HCT116 (cell line): ENCODE measurements at regions not wholly inside any gene's neighbourhood (a gene's known extent, or its start where the extent isn't known, plus 50 kb on each side); places are given as distances from the start of the nearest gene placed in this dataset.

ENCODE experiments used
- ATAC-seq: fragments of 200-7000 bp; cut with Tn5 transposase; 2 replicates; pipeline ENCODE4 v1.9.1; 2020; ENCODE audit warnings: mild to moderate bottlenecking, moderate library complexity
- BruUV-seq: library from RNA; stranded (reverse); fragments of 400-500 nt; replicated peaks from 2 replicates; lab custom pipeline; 2021; lab: Mats Ljungman, UMichigan
- CTCF ChIA-PET: fragments of 300-600 bp; sonication (Branson Sonifier 250); formaldehyde crosslinking; loops from one replicate; lab custom pipeline; 2021; ENCODE audit warnings: antibody characterized with exemption; lab: Charles Lee
- POLR2A ChIA-PET: fragments of 300-600, 350-600 bp; sonication (Branson Sonifier 250); formaldehyde crosslinking; loops from one replicate; lab custom pipeline; 2021; ENCODE audit warnings: antibody characterized with exemption; lab: Charles Lee
- RAD21 ChIA-PET, 2 experiments: fragments of 300-600 bp; sonication (Branson Sonifier 250); formaldehyde crosslinking; loops; one replicate each; lab custom pipeline; 2023; ENCODE audit warnings: low total read pairs in 2 of 2; ENCODE audit not compliant: uncharacterized antibody in 2 of 2, unreplicated experiment in 2 of 2, low non-redundant PET in 1 of 2; lab: Charles Lee
- DNase-seq: peaks from one replicate; pipeline ENCODE4 v3.0.0-alpha.2; 2010; ENCODE audit warnings: low read depth, low spot score
- H2AFZ ChIP-seq: fragments of 200-600 bp; shearing (Covaris generic), sonication (generic); 2 replicates; pipeline ENCODE4 v1.6.1; 2017; ENCODE audit warnings: low read depth, mixed run types, mixed read lengths, antibody characterized with exemption, low read length; ENCODE audit not compliant: poor library complexity, severe bottlenecking
- H3K27ac ChIP-seq: 2 replicates; pipeline ENCODE4 v1.5.1; 2012; ENCODE audit warnings: low read depth, low read length
- H3K27me3 ChIP-seq: fragments of 200-600 bp; sonication (generic); 2 replicates; pipeline ENCODE4 v1.6.1; 2016; ENCODE audit warnings: mixed run types, low read length, mixed read lengths; ENCODE audit not compliant: insufficient read depth
- H3K36me3 ChIP-seq, 2 experiments: fragments of 200-500 bp in 1 of 2; fragments of 200-600 bp in 1 of 2; sonication (Bioruptor generic) in 1 of 2; sonication (generic) in 1 of 2; 2 replicates each; pipeline versions ENCODE4 v1.5.1 to v1.6.1; 2014 to 2016; ENCODE audit warnings: low read length in 2 of 2, inconsistent platforms in 1 of 2, mixed read lengths in 1 of 2, mixed run types in 1 of 2; ENCODE audit not compliant: insufficient read depth in 2 of 2, control insufficient read depth in 1 of 2
- H3K4me1 ChIP-seq, 2 experiments: fragments of 200-600 bp in 1 of 2; sonication (generic) in 1 of 2; 2 replicates each; pipeline versions ENCODE4 v1.5.1 to v1.6.1; 2012 to 2017; ENCODE audit warnings: low read length in 2 of 2, inconsistent platforms in 1 of 2, mild to moderate bottlenecking in 1 of 2, mixed read lengths in 1 of 2, mixed run types in 1 of 2, moderate library complexity in 1 of 2; ENCODE audit not compliant: insufficient read depth in 2 of 2, control insufficient read depth in 1 of 2
- H3K4me2 ChIP-seq: fragments of 200-600 bp; sonication (generic); 2 replicates; pipeline ENCODE4 v1.6.1; 2017; ENCODE audit warnings: mixed run types, low read length, mixed read lengths
- H3K4me3 ChIP-seq, 2 experiments: fragments of 200-600 bp in 1 of 2; sonication (generic) in 1 of 2; replicated peaks in 1 of 2; 2 replicates each; pipeline ENCODE4 v1.5.1; 2011 to 2016; ENCODE audit warnings: low read length in 2 of 2, control low read depth in 1 of 2, low read depth in 1 of 2, mild to moderate bottlenecking in 1 of 2, mixed read lengths in 1 of 2, mixed run types in 1 of 2
- H3K79me2 ChIP-seq: fragments of 200-600 bp; sonication (generic); 2 replicates; pipeline ENCODE4 v1.6.1; 2017; ENCODE audit warnings: mild to moderate bottlenecking, mixed run types, low read length, moderate library complexity, mixed read lengths; ENCODE audit not compliant: insufficient read depth
- H3K9ac ChIP-seq: fragments of 200-600 bp; sonication (generic); 2 replicates; pipeline ENCODE4 v1.6.1; 2016; ENCODE audit warnings: low read length, mixed read lengths
- H3K9me2 ChIP-seq: fragments of 200-600 bp; sonication (generic), shearing (Covaris generic); 2 replicates; pipeline ENCODE4 v1.6.1; 2017; ENCODE audit warnings: mixed run types, mild to moderate bottlenecking, moderate library complexity; ENCODE audit not compliant: insufficient read depth
- H3K9me3 ChIP-seq, 2 experiments: fragments of 200-500 bp in 1 of 2; fragments of 200-600 bp in 1 of 2; sonication (Bioruptor generic) in 1 of 2; sonication (generic) in 1 of 2; 2 replicates each; pipeline ENCODE4 v1.6.1; 2014 to 2017; ENCODE audit warnings: low read length in 2 of 2, mixed read lengths in 2 of 2, inconsistent platforms in 1 of 2, low read depth in 1 of 2, mild to moderate bottlenecking in 1 of 2, mixed run types in 1 of 2, moderate library complexity in 1 of 2; ENCODE audit not compliant: control insufficient read depth in 1 of 2, insufficient read depth in 1 of 2
- H4K20me1 ChIP-seq: fragments of 200-600 bp; sonication (generic), shearing (Covaris generic); 2 replicates; pipeline ENCODE4 v1.6.1; 2017; ENCODE audit warnings: mixed run types, mild to moderate bottlenecking, moderate library complexity; ENCODE audit not compliant: insufficient read depth
- CBX3 ChIP-seq: IDR thresholded peaks from 2 replicates; pipeline ENCODE4 v1.6.1; 2012; ENCODE audit warnings: low read depth
- ELF1 ChIP-seq: IDR thresholded peaks from 2 replicates; pipeline ENCODE4 v1.6.1; 2012; ENCODE audit warnings: low read depth, borderline replicate concordance
- FOSL1 ChIP-seq: IDR thresholded peaks from 2 replicates; pipeline ENCODE4 v1.6.1; 2012; ENCODE audit warnings: low read depth
- RAD21 ChIP-seq: IDR thresholded peaks from 2 replicates; pipeline ENCODE4 v1.6.1; 2012; ENCODE audit warnings: low read depth, mild to moderate bottlenecking
- SRF ChIP-seq: IDR thresholded peaks from 2 replicates; pipeline ENCODE4 v1.6.1; 2012; ENCODE audit warnings: low read depth
- YY1 ChIP-seq: IDR thresholded peaks from 2 replicates; pipeline ENCODE4 v1.6.1; 2011; ENCODE audit warnings: low read length, low read depth, moderate library complexity, mild to moderate bottlenecking; ENCODE audit not compliant: insufficient replicate concordance; ENCODE audit errors: extremely low read depth
- intact Hi-C: fragments of 100-400 bp; cut with micrococcal nuclease; formaldehyde crosslinking; loops from 2 replicates; pipeline ENCODE4 v1.10.0; 2022
- TF ChIP-seq, protein P1 (sequence below): IDR thresholded peaks from 2 replicates; pipeline ENCODE4 v1.6.1; 2012

DNA sequence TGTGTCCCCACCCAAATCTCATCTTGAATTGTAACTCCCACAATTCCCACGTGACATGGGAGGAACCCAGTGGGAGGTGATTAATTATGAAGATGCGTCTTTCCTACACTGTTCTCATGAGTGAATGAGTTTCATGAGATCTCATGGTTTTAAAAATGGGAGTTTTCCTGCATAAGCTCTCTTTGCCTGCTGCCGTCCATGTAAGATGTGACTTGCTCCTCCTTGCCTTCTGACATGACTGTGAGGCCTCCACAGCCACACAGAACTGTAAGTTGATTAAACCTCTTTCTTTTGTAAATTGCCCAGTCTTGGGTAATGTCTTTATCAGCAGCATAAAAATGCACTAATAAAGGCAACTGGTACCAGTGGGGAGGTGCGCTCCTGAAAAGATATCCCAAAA is 67.7 kb upstream of the DRGX start:
- intact Hi-C loops = no loop called here
- ChIA-PET CTCF (no interaction called here), RAD21 (no interaction called here), POLR2A (no interaction called here)
- no peaks in the 10 kb centered on the region for H3K9me2 ChIP-seq
- no peaks in the 10 kb centered on the region for H3K4me1 ChIP-seq
- no peaks in the 10 kb centered on the region for H3K36me3 ChIP-seq
- no peaks in the 10 kb centered on the region for H3K79me2 ChIP-seq
- no peak overlapping the region for H3K4me3 ChIP-seq
- H4K20me1 ChIP-seq = no peaks in the 10 kb centered on the region
- BruUV-seq = no TSS peak
- DNase-seq (no peak), ATAC-seq (no peak)
- TF ChIP-seq SRF (no peak), RAD21 (no peak), FOSL1 (no peak), CBX3 (no peak)
- TF ChIP-seq, protein P1, sequence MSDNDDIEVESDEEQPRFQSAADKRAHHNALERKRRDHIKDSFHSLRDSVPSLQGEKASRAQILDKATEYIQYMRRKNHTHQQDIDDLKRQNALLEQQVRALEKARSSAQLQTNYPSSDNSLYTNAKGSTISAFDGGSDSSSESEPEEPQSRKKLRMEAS = no peak
- no peak overlapping the region for H3K9ac ChIP-seq
- H3K4me2 ChIP-seq = no peak overlapping the region
- H2AFZ ChIP-seq = no peak overlapping the region
- H3K9me3 ChIP-seq = no peaks in the 10 kb centered on the region
- no peak overlapping the region for H3K27ac ChIP-seq
- H3K27me3 ChIP-seq = no peaks in the 10 kb centered on the region

DNA sequence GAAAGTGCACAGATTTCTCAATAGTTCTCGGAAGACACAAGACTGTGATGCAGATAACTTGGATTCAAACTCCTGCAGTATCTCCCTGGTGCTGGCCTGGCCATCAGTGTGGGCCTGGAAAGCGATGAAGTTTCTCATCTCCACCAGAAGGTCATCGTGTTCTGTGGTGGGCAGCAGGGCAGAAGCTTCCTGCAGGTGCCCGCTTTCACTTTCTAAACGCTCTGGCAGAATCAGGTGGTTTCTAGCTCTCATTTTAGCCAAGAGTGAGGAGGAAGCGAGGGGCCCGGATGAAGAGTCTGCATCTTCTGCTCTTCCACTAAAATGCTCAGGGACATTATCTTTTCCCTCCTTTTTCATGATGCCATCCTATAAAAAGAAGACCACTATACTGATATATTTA is 63.0 kb upstream of the DRGX start:
- POLR2A ChIA-PET = no interaction called here
- RAD21 ChIA-PET = no interaction called here
- intact Hi-C loops = no loop called here

More for the DNA sequence above, 63.0 kb upstream of the DRGX start:
- H4K20me1 ChIP-seq = no peaks in the 10 kb centered on the region
- no peak overlapping the region for H3K4me3 ChIP-seq
- H3K36me3 ChIP-seq = no peaks in the 10 kb centered on the region
- no peaks in the 10 kb centered on the region for H3K9me2 ChIP-seq
- no peaks in the 10 kb centered on the region for H3K4me1 ChIP-seq
- no peaks in the 10 kb centered on the region for H3K27me3 ChIP-seq
- no peak overlapping the region for H3K9ac ChIP-seq
- TF ChIP-seq ELF1 = no peak
- TF ChIP-seq YY1 = no peak
- no TSS peak for BruUV-seq
- H3K9me3 ChIP-seq = no peaks in the 10 kb centered on the region; a peak in 1 of 4 replicates
- H2AFZ ChIP-seq = no peak overlapping the region
- CTCF ChIA-PET = no interaction called here
- H3K27ac ChIP-seq = no peak overlapping the region
- ATAC-seq (no peak), DNase-seq (no peak)
- H3K4me2 ChIP-seq = no peak overlapping the region
- H3K79me2 ChIP-seq = no peaks in the 10 kb centered on the region
